CD14-positive monocyte (primary cell): ENCODE measurements at regions not wholly inside any gene's neighbourhood (a gene's known extent, or its start where the extent isn't known, plus 50 kb on each side); places are given as distances from the start of the nearest gene placed in this dataset.

ENCODE experiments used
- DNase-seq, 3 donors: peaks; one replicate each; pipeline ENCODE4 v3.0.0-alpha.2; 2011 to 2022
- H2AFZ ChIP-seq: 2 replicates; pipeline ENCODE4 v1.6.0; 2012; ENCODE audit warnings: mild to moderate bottlenecking, low read depth, low read length, inconsistent platforms; ENCODE audit not compliant: insufficient read depth, poor library complexity, severe bottlenecking
- H3K27ac ChIP-seq, 2 donors: 1 replicate in 1 of 2; 2 replicates in 1 of 2; pipeline ENCODE4 v1.5.1; 2012 to 2013; ENCODE audit warnings: low read length in 2 of 2, control low read depth in 1 of 2, inconsistent platforms in 1 of 2, low read depth in 1 of 2, mild to moderate bottlenecking in 1 of 2
- H3K27me3 ChIP-seq, 2 donors: one replicate each; pipeline versions ENCODE4 v1.6.0 to v1.6.1; 2011 to 2013; ENCODE audit warnings: low read length in 2 of 2; ENCODE audit not compliant: control insufficient read depth in 2 of 2, insufficient read depth in 2 of 2
- H3K36me3 ChIP-seq, 2 donors: replicated peaks in 1 of 2; 1 replicate in 1 of 2; 2 replicates in 1 of 2; pipeline versions ENCODE4 v1.5.1 to v1.6.1; 2012 to 2013; ENCODE audit warnings: low read length in 2 of 2, control low read depth in 1 of 2, inconsistent platforms in 1 of 2, mild to moderate bottlenecking in 1 of 2; ENCODE audit not compliant: insufficient read depth in 2 of 2, control insufficient read depth in 1 of 2
- H3K4me1 ChIP-seq, 2 donors: 1 replicate in 1 of 2; 2 replicates in 1 of 2; pipeline versions ENCODE4 v1.5.1 to v1.6.1; 2012 to 2013; ENCODE audit warnings: low read length in 2 of 2, control low read depth in 1 of 2, inconsistent platforms in 1 of 2, mild to moderate bottlenecking in 1 of 2, moderate library complexity in 1 of 2; ENCODE audit not compliant: insufficient read depth in 2 of 2, control insufficient read depth in 1 of 2
- H3K4me2 ChIP-seq: replicated peaks from 2 replicates; pipeline ENCODE3; 2012; ENCODE audit warnings: low read length, moderate library complexity, mild to moderate bottlenecking; ENCODE audit not compliant: poor library complexity, severe bottlenecking; ENCODE audit errors: extremely low read depth
- H3K4me3 ChIP-seq, 3 experiments: fragments of 200-600 bp in 1 of 3; sonication (generic) in 1 of 3; replicated peaks in 1 of 3; 1 replicate in 2 of 3; 2 replicates in 1 of 3; pipeline ENCODE4 v1.5.1; 2011 to 2013; ENCODE audit warnings: low read length in 3 of 3, mild to moderate bottlenecking in 3 of 3, control low read depth in 2 of 3, low read depth in 2 of 3, inconsistent platforms in 1 of 3, moderate library complexity in 1 of 3
- H3K79me2 ChIP-seq: 2 replicates; pipeline ENCODE4 v1.6.0; 2012; ENCODE audit warnings: mild to moderate bottlenecking, control low read depth, inconsistent platforms, low read length, moderate library complexity; ENCODE audit not compliant: insufficient read depth
- H3K9ac ChIP-seq: 2 replicates; pipeline ENCODE4 v1.6.0; 2017; ENCODE audit warnings: low read length, mild to moderate bottlenecking; ENCODE audit not compliant: insufficient read depth, poor library complexity, severe bottlenecking
- H3K9me3 ChIP-seq, 2 donors: replicated peaks in 1 of 2; 1 replicate in 1 of 2; 2 replicates in 1 of 2; pipeline versions ENCODE4 v1.5.1 to v1.6.1; 2012 to 2013; ENCODE audit warnings: low read length in 2 of 2, control low read depth in 1 of 2; ENCODE audit not compliant: control insufficient read depth in 1 of 2, insufficient read depth in 1 of 2
- H4K20me1 ChIP-seq: 2 replicates; pipeline ENCODE4 v1.6.0; 2012; ENCODE audit warnings: mild to moderate bottlenecking, low read length, control low read depth, moderate library complexity; ENCODE audit not compliant: insufficient read depth
- H3K27ac Mint-ChIP-seq, 7 donors: one replicate each; pipeline ENCODE4 v1.8.0; 2020; ENCODE audit warnings: mild to moderate bottlenecking in 7 of 7, mixed read lengths in 7 of 7, moderate library complexity in 6 of 7, inconsistent platforms in 2 of 7
- H3K27me3 Mint-ChIP-seq, 3 donors: one replicate each; pipeline ENCODE4 v1.8.0; 2021 to 2022; ENCODE audit warnings: low read depth in 3 of 3, mild to moderate bottlenecking in 3 of 3, mixed read lengths in 3 of 3, moderate library complexity in 3 of 3, inconsistent platforms in 1 of 3
- H3K36me3 Mint-ChIP-seq, 2 donors: one replicate each; pipeline ENCODE4 v1.8.0; 2020; ENCODE audit warnings: mixed read lengths in 2 of 2, inconsistent platforms in 1 of 2, mild to moderate bottlenecking in 1 of 2
- H3K4me1 Mint-ChIP-seq: one replicate; pipeline ENCODE4 v1.8.0; 2020; ENCODE audit warnings: mild to moderate bottlenecking, mixed read lengths
- H3K4me3 Mint-ChIP-seq, 2 donors: one replicate each; pipeline ENCODE4 v1.8.0; 2020; ENCODE audit warnings: mild to moderate bottlenecking in 2 of 2, mixed read lengths in 2 of 2, moderate library complexity in 1 of 2
- H3K9me3 Mint-ChIP-seq, 7 donors: one replicate each; pipeline ENCODE4 v1.8.0; 2020 to 2022; ENCODE audit warnings: mixed read lengths in 7 of 7, mild to moderate bottlenecking in 6 of 7, moderate library complexity in 6 of 7, inconsistent platforms in 2 of 7
- WGBS: methylation state at CpG from one replicate; pipeline ENCODE4 v1.1.5; 2013; ENCODE audit warnings: missing lambda C conversion rate; ENCODE audit not compliant: insufficient coverage; 5-methylcytosine and 5-hydroxymethylcytosine counted together
- intact Hi-C, 2 donors: fragments of 100-400 bp; cut with micrococcal nuclease; formaldehyde crosslinking; loops; one replicate each; pipeline versions ENCODE4 v1.15.0 to v1.15.1; 2023
- TF ChIP-seq, protein P1 (sequence below): fragments of 200-600 bp; IDR thresholded peaks from one replicate; pipeline ENCODE4 v1.8.0; 2022; ENCODE audit warnings: antibody characterized with exemption, mild to moderate bottlenecking

DNA sequence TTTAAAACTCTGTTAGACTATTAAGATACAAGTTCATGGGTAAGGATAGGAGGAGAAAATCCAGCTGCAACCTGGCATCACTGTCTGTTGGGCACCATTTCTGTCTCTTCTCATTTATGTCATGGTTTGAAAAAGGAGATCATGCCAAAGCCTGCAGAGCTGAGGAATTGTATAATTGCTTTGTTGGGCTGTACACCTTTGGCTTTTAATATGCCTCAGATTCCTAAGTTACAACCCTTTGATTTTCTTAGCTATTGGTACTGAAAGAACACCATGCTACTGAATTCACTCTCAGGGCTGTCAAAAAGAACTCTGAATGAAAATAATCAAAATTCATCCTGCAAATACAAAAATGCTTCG, 174.3 kb downstream of the ACKR3 start:
- H3K4me2 ChIP-seq, result no peak overlapping the region
- Mint-ChIP-seq H3K4me3 (no peak overlapping the region), H3K36me3 (peaks cover 0 to 4% of the 10 kb centered on the region in 2 donors)

DNA sequence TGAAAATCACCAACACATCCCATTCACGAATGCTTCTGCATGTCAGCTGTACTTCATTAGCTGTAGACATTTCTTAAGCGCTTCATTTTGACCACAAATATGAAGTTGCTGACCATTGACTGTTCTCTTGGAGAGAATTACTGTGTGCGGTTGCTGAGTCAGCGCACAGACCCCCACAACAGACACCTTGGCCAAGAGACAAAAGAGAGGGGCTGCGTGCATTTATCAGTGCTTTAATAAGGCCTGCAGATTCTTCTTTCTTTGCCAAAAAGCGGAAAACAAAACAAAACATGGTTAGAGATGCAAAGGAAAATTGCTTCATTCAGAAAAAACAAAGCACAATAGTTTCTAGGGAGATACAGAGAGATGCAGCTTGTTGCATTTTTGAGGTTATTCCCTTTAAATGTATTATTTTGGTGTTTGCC, 174.7 kb downstream of the ACKR3 start:
- WGBS, result 88% methylated on average over 2 of the region's 6 CpGs
- peaks cover 0 to 2% (median 1%) of the 10 kb centered on the region in 3 donors for H3K27me3 Mint-ChIP-seq

More for the DNA sequence above, 174.3 kb downstream of the ACKR3 start:
- Mint-ChIP-seq H3K27ac (no peak overlapping the region), H3K4me1 (peaks cover 60% of the 10 kb centered on the region), H3K9me3 (peaks cover 0 to 7% (median 2%) of the 10 kb centered on the region in 7 donors), H3K27me3 (peaks cover 0 to 5% (median 1%) of the 10 kb centered on the region in 3 donors)
- H3K27ac ChIP-seq, result no peak overlapping the region
- intact Hi-C loops, result loop anchor here in 1 of 2 donors (10.0 kb wide), 1 partner anchor 131 kb away; no protein-coding TSS in a partner anchor
- no peak overlapping the region for H3K4me3 ChIP-seq
- H3K9ac ChIP-seq, result no peak overlapping the region
- peak overlapping the region; percentile 4 for H2AFZ ChIP-seq
- no peaks in the 10 kb centered on the region for H3K27me3 ChIP-seq
- 80% methylated on average over 1 of the region's 1 CpG for WGBS
- H3K36me3 ChIP-seq, result no peaks in the 10 kb centered on the region
- H3K9me3 ChIP-seq, result no peaks in the 10 kb centered on the region
- no peaks in the 10 kb centered on the region for H3K79me2 ChIP-seq
- H4K20me1 ChIP-seq, result no peaks in the 10 kb centered on the region
- TF ChIP-seq, protein P1, sequence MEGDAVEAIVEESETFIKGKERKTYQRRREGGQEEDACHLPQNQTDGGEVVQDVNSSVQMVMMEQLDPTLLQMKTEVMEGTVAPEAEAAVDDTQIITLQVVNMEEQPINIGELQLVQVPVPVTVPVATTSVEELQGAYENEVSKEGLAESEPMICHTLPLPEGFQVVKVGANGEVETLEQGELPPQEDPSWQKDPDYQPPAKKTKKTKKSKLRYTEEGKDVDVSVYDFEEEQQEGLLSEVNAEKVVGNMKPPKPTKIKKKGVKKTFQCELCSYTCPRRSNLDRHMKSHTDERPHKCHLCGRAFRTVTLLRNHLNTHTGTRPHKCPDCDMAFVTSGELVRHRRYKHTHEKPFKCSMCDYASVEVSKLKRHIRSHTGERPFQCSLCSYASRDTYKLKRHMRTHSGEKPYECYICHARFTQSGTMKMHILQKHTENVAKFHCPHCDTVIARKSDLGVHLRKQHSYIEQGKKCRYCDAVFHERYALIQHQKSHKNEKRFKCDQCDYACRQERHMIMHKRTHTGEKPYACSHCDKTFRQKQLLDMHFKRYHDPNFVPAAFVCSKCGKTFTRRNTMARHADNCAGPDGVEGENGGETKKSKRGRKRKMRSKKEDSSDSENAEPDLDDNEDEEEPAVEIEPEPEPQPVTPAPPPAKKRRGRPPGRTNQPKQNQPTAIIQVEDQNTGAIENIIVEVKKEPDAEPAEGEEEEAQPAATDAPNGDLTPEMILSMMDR, result no peak
- DNase-seq, result no peak
- peaks cover 49 to 53% of the 10 kb centered on the region in 2 donors for H3K4me1 ChIP-seq

More for the DNA sequence above, 174.7 kb downstream of the ACKR3 start:
- H3K27ac ChIP-seq, result no peak overlapping the region
- Mint-ChIP-seq H3K27ac (no peak overlapping the region), H3K9me3 (peaks cover 0 to 4% (median 0%) of the 10 kb centered on the region in 7 donors), H3K36me3 (peaks cover under 1 to 5% of the 10 kb centered on the region in 2 donors), H3K4me3 (no peak overlapping the region), H3K4me1 (peaks cover 63% of the 10 kb centered on the region)
- no peaks in the 10 kb centered on the region for H3K36me3 ChIP-seq
- TF ChIP-seq, protein P1, result no peak
- H2AFZ ChIP-seq, result peak overlapping the region; percentile 4
- DNase-seq, result no peak
- H3K79me2 ChIP-seq, result no peaks in the 10 kb centered on the region
- H3K4me1 ChIP-seq, result peaks cover 53 to 57% of the 10 kb centered on the region in 2 donors
- no peaks in the 10 kb centered on the region for H4K20me1 ChIP-seq
- no peak overlapping the region for H3K4me2 ChIP-seq
- H3K4me3 ChIP-seq, result no peak overlapping the region
- no peaks in the 10 kb centered on the region for H3K9me3 ChIP-seq
- intact Hi-C loops, result loop anchor here in 1 of 2 donors (10.0 kb wide), 1 partner anchor 131 kb away; no protein-coding TSS in a partner anchor
- no peaks in the 10 kb centered on the region for H3K27me3 ChIP-seq
- H3K9ac ChIP-seq, result no peak overlapping the region
